HG03457 (cell line): ENCODE measurements at regions not wholly inside any gene's neighbourhood (a gene's known extent, or its start where the extent isn't known, plus 50 kb on each side); places are given as distances from the start of the nearest gene placed in this dataset.
A peak's percentile ranks its signal among the peaks of the same experiment; 100 is the strongest.

ENCODE experiments used
- ATAC-seq: cut with Tn5 transposase; IDR thresholded peaks from one replicate; pipeline ENCODE4 v1.9.1; 2021; ENCODE audit warnings: moderate number of reproducible peaks; ENCODE audit not compliant: unreplicated experiment

DNA sequence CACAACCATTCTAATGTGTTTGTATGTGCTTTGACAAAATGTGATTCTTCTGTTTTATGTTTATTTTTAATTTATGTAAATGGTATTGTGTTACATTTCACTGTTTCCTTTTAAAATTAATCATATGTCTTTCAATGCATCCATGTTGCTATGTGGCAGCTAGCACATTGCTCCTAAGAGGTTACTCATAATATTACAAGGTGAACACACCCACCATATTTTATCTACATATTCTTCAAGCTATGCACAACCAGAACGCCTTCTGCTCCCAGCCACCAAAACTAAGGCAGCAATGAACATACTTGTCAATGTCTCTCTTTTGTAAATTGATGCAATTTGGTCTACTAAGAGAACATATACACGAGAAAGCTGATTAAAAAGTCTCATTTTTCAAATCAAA, 160.6 kb upstream of the OSR1 start:
- no peak for ATAC-seq

DNA sequence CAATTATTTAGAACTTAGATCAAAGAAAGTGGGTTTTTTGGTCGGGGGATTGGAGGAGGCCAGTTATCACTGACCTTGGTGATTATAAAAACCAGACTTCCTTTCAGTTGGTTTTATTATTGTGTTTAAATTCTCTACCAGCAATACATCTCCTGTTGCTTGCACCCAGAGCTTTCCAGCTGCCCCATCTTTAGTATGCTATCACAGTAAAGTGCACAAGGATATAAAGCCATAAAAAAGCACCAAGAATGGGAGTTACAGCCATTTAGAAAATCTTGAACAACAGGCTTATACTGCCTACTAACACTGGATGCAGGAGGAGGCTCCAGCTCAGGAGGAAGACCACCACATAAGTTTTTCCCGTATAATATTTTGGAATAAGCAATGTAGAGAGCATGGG, 148.7 kb upstream of the OSR1 start:
- ATAC-seq = no peak

DNA sequence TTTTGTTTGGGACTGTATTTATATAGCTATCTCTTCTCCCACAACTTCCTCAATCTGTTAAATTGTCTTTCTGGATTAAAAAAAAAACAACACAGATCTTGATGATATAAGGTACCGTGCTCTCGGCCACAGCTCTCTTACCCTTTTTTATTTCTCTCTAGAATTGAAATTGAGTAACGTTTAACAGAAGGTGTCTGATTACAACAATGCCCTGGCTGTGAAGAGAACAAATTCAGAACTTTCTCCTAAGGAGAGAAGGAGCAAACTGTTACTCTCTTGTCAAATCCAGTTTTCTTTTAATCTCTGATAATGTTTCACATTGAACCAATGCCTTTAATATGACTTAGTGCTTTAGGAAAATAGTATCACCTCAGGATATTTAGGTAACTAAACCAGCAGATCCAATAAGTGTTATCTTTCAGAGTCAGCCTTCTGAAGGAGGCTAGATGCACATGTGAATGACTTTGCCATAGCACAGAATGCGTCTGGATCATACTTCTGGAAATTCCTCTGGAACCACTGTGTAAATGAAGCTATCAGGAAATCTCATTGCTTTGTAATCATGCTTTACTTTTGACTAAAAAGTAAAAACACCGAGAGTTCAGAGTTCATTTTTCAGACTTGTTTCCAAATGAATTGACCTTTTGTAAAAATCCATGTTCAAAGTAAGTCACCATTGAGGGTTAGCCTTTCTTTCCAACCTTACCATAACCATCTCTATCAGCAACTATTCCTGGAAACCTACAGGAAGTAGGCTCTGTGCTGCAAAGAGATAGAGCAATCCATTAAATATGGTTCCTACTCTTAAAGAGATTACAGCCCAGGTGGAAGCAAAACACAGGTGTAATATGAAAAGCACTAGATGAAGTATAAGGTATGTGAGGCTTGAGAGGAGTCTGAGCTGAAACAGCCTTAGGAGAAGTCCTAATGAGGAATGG, 147.0 kb upstream of the OSR1 start:
- no peak for ATAC-seq

DNA sequence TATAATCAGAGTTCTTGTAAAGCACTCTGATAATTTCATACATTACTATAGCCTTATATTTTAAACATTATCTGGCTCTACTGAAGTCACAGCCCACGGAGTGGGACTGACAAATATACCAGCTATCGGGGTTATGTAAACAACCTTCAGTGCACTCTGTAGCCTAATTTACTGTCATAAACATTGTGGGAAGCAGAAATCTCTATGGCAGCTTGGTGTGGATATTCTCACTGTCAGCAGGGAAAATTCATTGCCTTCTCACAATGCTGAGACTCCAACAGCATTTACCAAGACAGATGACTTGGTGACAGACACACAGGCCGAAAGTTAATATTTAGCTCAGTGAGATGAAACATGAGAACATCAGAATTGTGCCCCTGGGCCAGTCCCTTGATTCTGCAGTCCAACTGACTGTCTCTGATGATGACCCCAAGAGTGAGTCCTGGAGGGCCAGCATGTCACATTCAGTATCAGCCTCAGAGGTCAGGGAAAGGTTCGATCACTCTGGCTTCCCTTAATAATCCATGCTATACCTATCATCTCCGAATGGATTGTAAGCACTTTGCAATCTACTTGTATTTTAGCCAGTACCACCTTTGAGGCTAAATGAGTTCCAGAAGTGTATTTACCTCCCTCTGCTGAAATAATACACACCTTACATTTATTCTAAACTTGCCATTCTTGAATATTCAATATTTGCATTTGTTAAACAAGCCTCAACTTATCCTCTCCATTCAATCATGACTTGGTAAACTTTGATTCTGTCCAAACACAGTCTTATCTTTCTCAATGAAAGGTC, 146.2 kb upstream of the OSR1 start:
- ATAC-seq = no peak

DNA sequence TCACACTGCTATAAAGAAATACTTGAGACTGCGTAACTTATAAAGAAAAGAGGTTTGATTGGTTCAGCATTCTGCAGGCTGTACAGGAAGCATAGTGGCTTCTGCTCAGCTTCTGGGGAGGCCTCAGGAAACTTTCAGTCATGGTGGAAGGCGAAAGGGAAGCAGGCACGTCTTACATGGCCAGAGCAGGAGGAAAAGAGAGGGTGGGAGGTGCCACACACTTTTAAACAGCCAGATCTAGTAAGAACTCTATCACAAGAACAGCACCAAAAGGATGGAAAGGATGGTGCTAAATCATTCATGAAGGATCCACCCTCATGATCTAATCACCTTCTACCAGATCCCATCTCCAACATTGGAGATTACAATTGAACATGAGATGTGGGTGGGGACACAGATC, 145.5 kb upstream of the OSR1 start:
- no peak for ATAC-seq

DNA sequence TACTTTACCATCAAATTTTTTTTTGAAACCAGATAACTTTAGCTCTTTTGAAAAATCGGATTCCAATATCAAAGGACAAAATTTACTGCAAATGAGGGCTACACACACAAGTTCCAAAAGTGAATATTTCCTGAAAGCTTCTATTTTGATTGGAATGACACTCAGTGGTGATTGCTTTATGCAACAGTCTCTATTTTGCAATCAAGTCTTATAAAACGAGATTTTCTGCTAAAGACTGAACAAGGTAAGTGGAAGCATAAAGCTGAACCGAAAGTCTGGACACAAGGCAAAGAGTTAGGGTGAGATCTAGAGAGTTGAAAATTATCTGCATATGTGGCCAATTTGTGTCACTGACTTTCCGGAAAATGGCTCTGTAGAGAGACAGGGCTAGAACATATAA, 145.0 kb upstream of the OSR1 start:
- ATAC-seq = no peak

DNA sequence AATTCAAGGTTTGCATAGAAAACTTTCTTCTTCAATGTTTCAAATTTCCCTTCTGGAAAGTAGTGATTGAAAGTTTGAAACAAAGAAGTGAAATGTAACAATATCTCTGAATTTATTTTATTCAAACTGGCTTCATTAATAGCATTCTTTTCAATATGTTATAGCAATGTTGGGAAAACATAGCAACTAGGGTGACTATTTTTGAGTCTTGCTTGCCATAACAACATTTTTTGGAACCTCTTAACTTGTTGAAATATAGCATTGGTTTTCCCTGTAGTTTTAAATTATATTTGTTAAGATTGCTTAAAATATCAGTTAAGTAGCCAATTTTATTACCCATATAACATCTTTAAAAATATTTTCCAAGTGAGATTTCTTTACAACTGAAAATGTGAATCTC, 141.7 kb upstream of the OSR1 start:
- ATAC-seq = no peak

DNA sequence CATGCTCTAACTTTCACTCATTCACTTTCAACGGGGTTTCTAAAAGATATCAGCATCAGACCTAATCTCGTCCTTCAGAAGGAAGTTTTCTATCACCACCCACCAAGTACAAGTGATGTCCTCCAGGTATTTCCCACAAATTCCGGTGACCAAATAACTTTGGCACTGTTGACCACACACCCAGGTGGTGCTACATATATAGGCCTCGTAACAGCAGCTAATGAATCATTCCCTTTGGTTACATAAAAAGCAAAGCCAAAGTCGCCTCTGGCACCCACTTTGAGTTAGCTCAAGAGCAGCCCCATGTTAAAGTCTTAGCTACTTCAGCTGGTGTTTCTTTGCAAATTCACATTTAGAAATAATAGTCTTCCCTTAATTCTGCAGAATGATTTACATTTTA, 138.2 kb upstream of the OSR1 start:
- no peak for ATAC-seq

DNA sequence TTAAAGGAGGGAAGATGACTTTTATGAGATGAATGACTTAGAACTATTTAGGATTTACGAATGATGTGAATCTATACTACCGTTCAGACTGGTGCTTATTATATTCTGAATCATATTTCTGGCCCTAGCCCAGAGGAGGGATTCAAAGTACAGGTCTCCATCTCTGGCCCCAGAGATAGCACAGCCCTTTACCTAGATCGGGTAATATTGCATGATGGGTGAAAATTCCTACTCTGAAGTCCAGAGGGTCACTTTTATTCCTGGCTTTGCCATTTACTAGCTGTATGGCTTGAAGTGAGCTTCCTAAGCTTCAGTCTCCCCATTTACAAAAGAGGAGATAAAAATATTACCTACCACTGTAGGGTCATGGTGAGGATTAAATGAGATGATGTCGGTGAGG, 135.8 kb upstream of the OSR1 start:
- no peak for ATAC-seq

DNA sequence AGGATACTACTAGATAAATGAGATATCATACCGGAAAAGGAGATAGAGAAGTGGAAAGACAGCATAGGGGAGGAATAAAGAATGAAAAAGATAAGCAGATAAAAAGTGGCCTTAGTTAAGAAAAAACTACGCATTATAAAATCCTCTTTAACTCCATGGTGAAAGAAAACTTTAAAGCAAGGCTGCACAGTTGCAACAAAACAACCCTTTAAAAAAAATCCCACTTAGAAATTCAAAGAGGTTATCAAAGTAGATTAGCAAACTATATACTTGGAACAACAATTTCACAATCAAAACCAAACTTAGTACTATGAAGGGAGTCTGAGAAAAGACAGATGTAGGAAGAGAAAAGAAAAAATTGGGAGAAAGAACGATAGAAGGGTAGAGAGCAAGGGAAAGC, 133.4 kb upstream of the OSR1 start:
- no peak for ATAC-seq

DNA sequence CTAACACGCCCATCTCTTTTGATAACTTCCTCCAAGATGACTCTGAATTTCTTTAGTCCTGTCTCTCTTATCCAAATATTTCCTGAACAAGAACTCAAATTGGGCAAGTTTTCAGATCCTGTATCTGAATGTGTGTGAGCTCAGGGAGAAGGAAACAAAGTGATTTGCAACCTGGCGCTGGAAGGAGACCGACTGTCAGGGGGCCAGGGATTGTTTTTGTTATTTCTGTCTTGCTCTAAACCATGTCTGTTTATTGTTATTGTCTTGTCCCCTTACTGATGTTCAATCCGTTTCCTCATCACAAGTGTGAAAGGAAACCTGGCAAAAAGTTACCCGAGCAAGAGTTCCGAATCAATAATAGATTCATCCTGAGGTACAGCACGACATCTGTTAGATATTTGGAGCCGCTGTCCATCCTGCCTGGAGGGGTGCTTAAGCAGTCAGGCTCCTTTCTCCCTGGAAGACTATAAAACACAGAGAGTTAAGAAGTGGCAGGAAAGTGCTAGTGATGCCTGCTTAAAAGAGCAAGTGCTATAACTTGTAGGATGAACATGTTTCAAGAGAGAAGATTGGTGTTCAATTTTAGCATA, 132.5 kb upstream of the OSR1 start:
- ATAC-seq = no peak

DNA sequence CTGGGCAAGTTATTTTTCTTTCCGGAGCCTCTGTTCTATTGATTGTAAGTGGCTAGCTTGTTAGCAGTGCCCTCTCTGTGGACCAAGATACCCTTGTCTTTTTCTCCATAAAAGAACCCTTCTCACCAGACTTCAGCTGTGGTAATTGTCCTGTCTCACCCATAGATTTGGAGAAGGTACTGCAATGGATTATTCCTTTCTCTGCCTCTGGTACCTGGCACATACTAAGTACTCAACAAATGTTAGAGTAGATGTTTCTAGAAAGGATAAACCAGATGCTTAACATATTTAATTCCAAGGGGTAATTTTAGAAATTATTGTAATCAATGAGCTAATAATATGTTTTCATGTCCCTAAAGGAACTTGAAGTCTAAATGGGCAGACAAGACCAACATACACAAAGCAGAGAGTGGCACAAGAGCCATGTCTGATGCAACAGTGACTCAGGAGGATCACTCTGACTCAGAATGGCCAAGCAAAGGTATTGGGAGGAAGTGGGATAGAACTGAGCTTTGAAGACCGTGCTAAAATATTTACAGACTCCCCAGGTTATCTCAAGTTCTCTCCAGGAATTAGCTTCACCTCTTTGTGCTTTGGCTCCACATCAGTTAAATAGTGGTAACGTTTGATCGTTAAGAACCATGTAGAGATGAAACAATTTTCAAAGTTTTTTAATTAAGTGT, 129.7 kb upstream of the OSR1 start:
- peak; percentile 90 for ATAC-seq

DNA sequence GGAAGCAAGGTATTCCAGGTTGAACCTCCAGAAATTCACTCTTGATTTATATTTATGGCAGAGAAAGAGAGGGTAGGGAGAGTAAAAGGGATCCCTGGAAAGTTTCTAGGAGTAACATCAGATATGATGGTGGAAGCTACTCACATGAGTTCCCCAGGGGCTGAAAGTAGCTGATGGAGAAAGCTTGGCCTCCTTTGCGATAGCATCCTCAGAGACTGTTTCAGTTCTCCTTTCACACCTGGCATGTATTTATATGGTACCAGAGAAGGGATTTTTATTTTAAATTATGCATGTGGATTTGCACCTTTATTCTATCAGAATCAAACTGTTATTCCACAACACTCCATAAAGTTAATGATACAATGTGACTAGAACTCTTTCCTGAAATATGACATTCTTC, 126.3 kb upstream of the OSR1 start:
- ATAC-seq = no peak

DNA sequence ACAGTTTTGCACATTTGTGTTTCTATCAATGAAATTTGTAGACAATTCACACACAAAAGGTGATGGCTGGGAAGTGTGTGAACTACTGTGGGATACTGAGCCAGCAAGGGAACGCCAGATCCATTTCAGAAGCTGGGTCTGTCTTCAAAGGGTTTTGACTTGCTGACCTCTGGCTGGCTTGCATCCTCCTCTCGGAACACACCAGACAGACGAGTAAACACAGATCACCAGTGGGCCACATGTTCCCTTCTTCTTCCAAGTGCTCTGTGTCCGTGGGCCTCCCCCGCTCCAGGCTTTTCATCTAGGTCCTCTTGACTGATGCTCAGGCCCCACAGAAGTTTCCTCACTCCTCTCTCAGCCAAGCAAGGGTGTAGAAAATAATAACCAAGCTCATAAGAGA, 122.2 kb upstream of the OSR1 start:
- no peak for ATAC-seq

DNA sequence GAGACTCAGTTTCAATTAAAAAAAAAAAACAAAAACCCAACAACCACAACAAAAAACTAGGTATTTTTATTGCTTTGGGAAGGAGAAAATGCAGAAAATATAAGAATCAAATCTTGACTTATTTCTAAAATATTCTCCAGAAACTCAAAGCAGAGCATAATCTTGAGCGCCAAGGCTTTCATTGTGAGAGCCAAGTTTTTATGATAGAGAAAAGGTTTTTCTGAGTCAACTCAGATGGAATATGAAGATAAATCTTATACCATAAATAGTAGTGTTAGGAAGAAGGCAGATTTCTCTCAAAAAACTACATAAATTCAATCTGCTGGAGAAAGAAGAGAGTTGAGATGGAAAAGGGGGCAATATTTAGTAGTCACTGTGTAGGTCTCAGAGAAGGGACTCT, 121.2 kb upstream of the OSR1 start:
- no peak for ATAC-seq

DNA sequence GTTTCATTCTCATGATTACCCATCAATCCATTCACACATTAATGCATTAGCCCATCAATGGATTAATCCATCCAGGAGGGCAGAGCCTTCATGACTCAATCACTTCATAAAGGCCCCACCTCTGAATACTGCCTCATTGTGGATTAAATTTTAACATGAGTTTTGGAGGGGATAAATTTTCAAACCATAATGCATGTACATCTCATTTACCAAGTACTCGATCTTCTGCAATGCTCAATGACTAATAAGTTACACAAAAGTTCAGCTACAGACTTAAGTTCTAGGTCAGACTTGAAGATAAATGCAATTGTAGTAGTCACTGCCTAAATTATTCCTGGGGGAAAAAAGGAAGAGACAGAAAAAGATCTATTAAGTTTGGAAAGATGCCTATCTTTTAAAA, 120.0 kb upstream of the OSR1 start:
- no peak for ATAC-seq

DNA sequence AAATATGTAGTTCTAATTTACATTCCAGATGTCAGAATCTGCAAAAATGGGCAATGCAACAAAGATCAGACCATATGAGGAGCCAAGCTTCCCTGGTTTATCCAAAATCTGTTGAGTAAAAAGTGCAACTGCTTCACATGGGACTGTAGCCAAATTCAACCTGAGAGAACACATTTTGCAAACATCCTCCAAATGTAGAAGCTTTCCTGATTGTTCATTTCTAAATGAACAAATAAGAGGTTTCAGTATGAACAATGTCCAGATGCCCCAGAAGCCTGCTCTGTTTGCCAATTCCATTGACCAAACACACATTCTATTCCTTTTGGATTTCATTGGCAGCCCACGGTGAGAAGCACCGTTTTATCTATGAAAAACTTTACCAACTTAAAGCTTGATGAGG, 117.9 kb upstream of the OSR1 start:
- no peak for ATAC-seq

DNA sequence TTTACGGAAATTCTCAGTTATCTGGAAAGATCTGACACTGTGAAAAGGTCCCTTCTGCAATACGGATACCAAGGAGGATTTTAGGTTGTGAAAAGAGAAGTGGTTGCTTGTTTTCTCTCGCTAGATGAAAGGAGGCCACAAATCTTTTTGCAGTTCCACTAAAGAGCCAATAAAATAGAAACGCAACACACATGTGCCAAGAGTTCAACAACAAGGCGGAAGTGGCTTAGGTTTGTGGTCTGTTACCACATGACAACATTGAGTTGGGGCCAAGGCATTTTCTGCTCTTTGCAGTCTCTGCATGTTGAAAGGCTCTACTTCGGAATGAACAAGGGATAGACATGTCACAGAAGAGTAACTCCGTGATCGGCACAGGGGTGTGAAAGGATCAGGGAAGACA, 115.7 kb upstream of the OSR1 start:
- ATAC-seq = peak; percentile 87

DNA sequence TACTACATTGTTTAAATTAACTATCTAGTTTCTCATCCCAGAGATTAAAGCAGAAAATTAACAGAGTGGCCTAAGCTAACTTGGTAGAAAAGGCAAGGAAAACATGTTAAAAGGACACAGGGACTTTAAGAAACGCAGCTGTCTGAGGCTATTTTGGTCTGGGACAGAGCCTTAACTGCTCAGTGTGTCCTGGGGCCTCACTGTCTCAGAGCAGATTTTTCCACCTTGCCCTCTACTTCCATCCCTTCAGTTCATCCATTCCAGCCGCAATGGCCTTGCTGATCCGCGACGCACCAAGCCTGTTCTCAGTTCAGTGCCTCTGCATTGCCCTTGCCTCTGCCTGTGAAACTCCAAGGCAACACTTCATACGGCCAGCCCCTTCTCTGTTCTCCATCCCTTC, 114.9 kb upstream of the OSR1 start:
- no peak for ATAC-seq

DNA sequence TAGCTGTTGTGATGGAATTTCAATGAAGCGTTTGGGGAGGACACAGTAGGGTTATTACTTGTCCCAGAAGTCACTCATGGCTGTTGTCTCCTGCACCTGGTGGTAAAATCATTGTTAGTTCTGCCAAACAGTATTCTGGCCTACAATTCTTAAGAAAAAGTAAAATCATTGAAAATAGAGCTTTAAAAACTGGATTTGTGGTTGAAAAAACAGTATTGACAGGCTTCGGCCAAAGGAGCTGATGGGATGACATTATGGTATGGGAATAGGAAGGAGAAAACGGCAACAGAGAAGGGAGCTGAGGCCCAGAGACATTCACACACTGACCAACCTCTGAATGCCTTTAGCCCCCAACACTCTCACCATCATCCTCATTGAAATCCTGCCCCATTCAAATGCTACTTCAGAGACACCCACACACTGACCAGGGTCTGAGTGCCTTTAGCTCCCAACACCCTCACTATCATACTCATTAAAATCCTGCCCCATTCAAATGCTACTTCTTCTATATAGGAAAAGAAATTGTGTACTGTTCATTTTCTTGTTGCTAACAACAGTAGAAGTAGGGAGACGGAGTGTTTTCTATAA, 114.1 kb upstream of the OSR1 start:
- no peak for ATAC-seq

DNA sequence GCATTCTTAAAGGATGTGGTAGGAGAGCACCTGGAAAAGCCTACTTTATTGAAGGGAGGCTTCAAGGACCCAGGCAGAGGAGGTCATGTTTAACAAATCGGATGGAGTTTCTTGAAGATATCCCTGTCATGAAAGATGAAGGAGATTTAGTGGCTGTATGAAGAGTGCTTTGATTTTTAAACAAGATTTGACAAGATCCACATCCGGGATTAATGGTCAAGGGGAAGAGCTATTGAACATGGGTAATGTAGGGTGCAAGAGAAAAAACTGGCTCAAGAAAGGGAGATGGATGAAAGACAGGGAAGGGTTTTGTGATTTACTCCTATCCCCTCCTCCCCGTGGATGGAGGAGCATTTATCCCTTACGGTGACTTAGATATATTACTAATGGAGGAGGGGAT, 113.1 kb upstream of the OSR1 start:
- no peak for ATAC-seq
